ENCODE measurements at regions not wholly inside any gene's neighbourhood (a gene's known extent, or its start where the extent isn't known, plus 50 kb on each side); places are given as distances from the start of the nearest gene placed in this dataset.

DNA sequence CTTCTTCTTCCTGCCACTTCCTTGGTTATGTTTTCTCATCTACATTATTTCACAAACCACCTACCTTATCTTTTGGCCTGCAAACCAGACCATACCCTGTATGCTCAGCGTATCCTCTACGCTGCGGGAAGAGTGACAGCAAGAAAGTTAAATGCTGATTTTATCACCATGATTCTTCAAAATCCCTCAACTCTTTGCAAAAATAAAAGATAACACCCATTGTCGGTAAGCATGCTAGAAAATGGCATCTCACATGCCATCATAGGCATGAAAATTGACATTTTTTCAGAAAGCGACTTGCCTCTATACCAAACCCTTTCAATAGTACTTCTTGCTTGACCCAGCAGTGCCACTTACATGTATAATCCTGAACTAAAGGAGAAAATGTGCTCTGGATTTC, 102.0 kb downstream of the HPGD start:
- TF ChIP-seq CTCF (IDR thresholded peaks at IDR 0.05; ENCODE audit: insufficient read depth, low read length, poor library complexity, severe bottlenecking) (no peak), EZH2phosphoT487 (conservative IDR thresholded peaks at IDR 0.05; ENCODE audit: low read length) (no peak)

Data from SU-DHL-6 (cell line).